GM23338 (cell line): ENCODE measurements at regions not wholly inside any gene's neighbourhood (a gene's known extent, or its start where the extent isn't known, plus 50 kb on each side); places are given as distances from the start of the nearest gene placed in this dataset.

ENCODE experiments used
- ATAC-seq: fragments of 200-7000 bp; cut with Tn5 transposase; 3 replicates; pipeline ENCODE4 v1.9.1; 2020
- DNase-seq: peaks from one replicate; pipeline ENCODE4 v3.0.0-alpha.2; 2015; ENCODE audit warnings: low spot score
- H2AFZ ChIP-seq: fragments of 200-600 bp; sonication (generic); 2 replicates; pipeline ENCODE4 v1.8.0; 2016; ENCODE audit warnings: antibody characterized with exemption, mild to moderate bottlenecking, moderate library complexity
- H3F3A ChIP-seq: fragments of 200-600 bp; sonication (generic); replicated peaks from 2 replicates; pipeline ENCODE4 v1.8.0; 2017; ENCODE audit warnings: antibody characterized with exemption, mixed run types, low read depth
- H3K27ac ChIP-seq: fragments of 200-600 bp; sonication (generic); 2 replicates; pipeline ENCODE4 v1.6.1; 2016; ENCODE audit warnings: low read depth
- H3K27me3 ChIP-seq: fragments of 200-600 bp; sonication (generic); 2 replicates; pipeline ENCODE4 v1.8.0; 2016; ENCODE audit warnings: mild to moderate bottlenecking, mixed run types, moderate library complexity; ENCODE audit not compliant: insufficient read depth
- H3K36me3 ChIP-seq: fragments of 200-600 bp; sonication (generic); 2 replicates; pipeline ENCODE4 v1.8.0; 2016; ENCODE audit warnings: mild to moderate bottlenecking; ENCODE audit not compliant: insufficient read depth
- H3K4me1 ChIP-seq: fragments of 200-600 bp; sonication (generic); 2 replicates; pipeline ENCODE4 v1.8.0; 2016; ENCODE audit warnings: mild to moderate bottlenecking, moderate library complexity; ENCODE audit not compliant: insufficient read depth
- H3K4me2 ChIP-seq: fragments of 200-600 bp; sonication (generic); 2 replicates; pipeline ENCODE4 v1.7.1; 2017; ENCODE audit warnings: mixed run types
- H3K4me3 ChIP-seq: fragments of 200-600 bp; sonication (generic); 2 replicates; pipeline ENCODE4 v1.6.1; 2016; ENCODE audit warnings: mixed run types
- H3K79me2 ChIP-seq: fragments of 200-600 bp; sonication (generic); replicated peaks from 2 replicates; pipeline ENCODE4 v1.8.0; 2017; ENCODE audit warnings: mild to moderate bottlenecking; ENCODE audit not compliant: insufficient read depth
- H3K9me2 ChIP-seq: fragments of 200-600 bp; sonication (generic); 2 replicates; pipeline ENCODE4 v1.8.0; 2017; ENCODE audit not compliant: insufficient read depth
- H4K20me1 ChIP-seq: fragments of 200-600 bp; sonication (generic); replicated peaks from 2 replicates; pipeline ENCODE4 v1.8.0; 2017; ENCODE audit warnings: mild to moderate bottlenecking; ENCODE audit not compliant: insufficient read depth
- H3K27ac Mint-ChIP-seq: 2 replicates; pipeline ENCODE4 v1.8.0; 2020; ENCODE audit warnings: inconsistent platforms, mild to moderate bottlenecking, moderate library complexity, mixed read lengths
- H3K27me3 Mint-ChIP-seq: 3 replicates; pipeline ENCODE4 v1.8.0; 2022; ENCODE audit warnings: low read depth, mild to moderate bottlenecking, moderate library complexity, mixed read lengths, inconsistent platforms; ENCODE audit not compliant: insufficient read depth, poor library complexity
- H3K36me3 Mint-ChIP-seq: 3 replicates; pipeline ENCODE4 v1.8.0; 2021; ENCODE audit warnings: low read depth, mild to moderate bottlenecking, inconsistent platforms, moderate library complexity, mixed read lengths
- H3K4me1 Mint-ChIP-seq: 3 replicates; pipeline ENCODE4 v1.8.0; 2020; ENCODE audit warnings: mild to moderate bottlenecking, inconsistent platforms, mixed read lengths
- H3K4me3 Mint-ChIP-seq: 3 replicates; pipeline ENCODE4 v1.8.0; 2021; ENCODE audit warnings: moderate library complexity, mild to moderate bottlenecking, inconsistent platforms, mixed read lengths
- H3K9me3 Mint-ChIP-seq: 3 replicates; pipeline ENCODE4 v1.8.0; 2020; ENCODE audit warnings: moderate library complexity, mild to moderate bottlenecking, inconsistent platforms, mixed read lengths
- CTCF ChIP-seq, 2 experiments: fragments of 200-600 bp in 1 of 2; sonication (generic) in 1 of 2; conservative IDR thresholded peaks; 2 replicates each; pipeline versions ENCODE4 v1.5.1 to v1.6.1; 2016 to 2017; ENCODE audit warnings: antibody characterized with exemption in 2 of 2, low read depth in 2 of 2, mild to moderate bottlenecking in 2 of 2, moderate library complexity in 1 of 2
- ETS1 ChIP-seq: IDR thresholded peaks from 2 replicates; pipeline ENCODE4 v1.6.1; 2016; ENCODE audit warnings: antibody characterized with exemption
- EZH2 ChIP-seq: fragments of 200-600 bp; sonication (generic); IDR thresholded peaks from one replicate; pipeline ENCODE4 v1.8.0; 2017; ENCODE audit warnings: antibody characterized with exemption, mild to moderate bottlenecking, low read depth; ENCODE audit not compliant: unreplicated experiment
- EZH2phosphoT487 ChIP-seq: fragments of 200-600 bp; sonication (generic); IDR thresholded peaks from one replicate; pipeline ENCODE4 v1.8.1; 2018; ENCODE audit warnings: antibody characterized with exemption; ENCODE audit not compliant: unreplicated experiment
- JUNB ChIP-seq: IDR thresholded peaks from one replicate; pipeline ENCODE4 v1.6.1; 2016; ENCODE audit warnings: antibody characterized with exemption; ENCODE audit not compliant: unreplicated experiment
- NANOG ChIP-seq: IDR thresholded peaks from 2 replicates; pipeline ENCODE4 v1.6.1; 2016; ENCODE audit warnings: antibody characterized with exemption, borderline replicate concordance
- POLR2AphosphoS5 ChIP-seq: IDR thresholded peaks from 2 replicates; pipeline ENCODE4 v1.6.1; 2016; ENCODE audit warnings: antibody characterized with exemption, low read depth
- REST ChIP-seq: IDR thresholded peaks from one replicate; pipeline ENCODE4 v1.6.1; 2018; ENCODE audit warnings: antibody characterized with exemption; ENCODE audit not compliant: unreplicated experiment
- STAT1 ChIP-seq: IDR thresholded peaks from one replicate; pipeline ENCODE4 v1.6.1; 2016; ENCODE audit warnings: antibody characterized with exemption; ENCODE audit not compliant: unreplicated experiment
- ZNF114 ChIP-seq: fragments of 250-450 bp; sonication (Bioruptor Pico); IDR thresholded peaks from 2 replicates; pipeline ENCODE4 v1.5.0; 2020; ENCODE audit warnings: mild to moderate bottlenecking, moderate library complexity
- ZNF331 ChIP-seq: fragments of 250-450 bp; sonication (Bioruptor Pico); IDR thresholded peaks from 2 replicates; pipeline ENCODE4 v1.5.0; 2020; ENCODE audit warnings: low read depth, mild to moderate bottlenecking, moderate library complexity

- Histone ChIP-seq H3K27me3 (no peaks in the 10 kb centered on the region), H3K9me2 (no peaks in the 10 kb centered on the region), H3K4me3 (no peak overlapping the region), H3K36me3 (no peaks in the 10 kb centered on the region), H3K4me1 (peaks cover 19% of the 10 kb centered on the region; the same call in 1 of the 2 replicates), H3K79me2 (no peaks in the 10 kb centered on the region), H2AFZ (peak overlapping the region; percentile 47; the same call in 1 of the 2 replicates), H3F3A (no peaks in the 10 kb centered on the region), H3K27ac (no peak overlapping the region), H4K20me1 (no peaks in the 10 kb centered on the region), H3K4me2 (no peak overlapping the region)
- TF ChIP-seq REST (no peak), ZNF114 (CRISPR knock-in tag) (no peak), NANOG (no peak), EZH2phosphoT487 (no peak)
- Mint-ChIP-seq H3K27ac (no peak overlapping the region), H3K36me3 (no peaks in the 10 kb centered on the region), H3K4me1 (peaks cover 7% of the 10 kb centered on the region; the same call in 2 of the 3 replicates), H3K9me3 (no peaks in the 10 kb centered on the region), H3K27me3 (no peaks in the 10 kb centered on the region), H3K4me3 (no peak overlapping the region)
- ATAC-seq: no peak
- no peak for DNase-seq
Observed at GRCh38 chr9:12494411-12494810, 198.8 kb upstream of the TYRP1 start.

- H3F3A ChIP-seq: no peaks in the 10 kb centered on the region
- no peak overlapping the region for H3K27ac ChIP-seq
- Mint-ChIP-seq H3K4me3 (no peak overlapping the region), H3K36me3 (no peaks in the 10 kb centered on the region), H3K27me3 (no peaks in the 10 kb centered on the region), H3K9me3 (no peaks in the 10 kb centered on the region), H3K27ac (no peak overlapping the region; the same call in 1 of the 2 replicates), H3K4me1 (peaks cover 7% of the 10 kb centered on the region; the same call in 2 of the 3 replicates)
- no peaks in the 10 kb centered on the region for H3K9me2 ChIP-seq
- H3K36me3 ChIP-seq: no peaks in the 10 kb centered on the region
- DNase-seq: no peak
- H3K4me1 ChIP-seq: peaks cover 19% of the 10 kb centered on the region; the same call in 1 of the 2 replicates
- H4K20me1 ChIP-seq: no peaks in the 10 kb centered on the region
- H3K27me3 ChIP-seq: no peaks in the 10 kb centered on the region
- no peaks in the 10 kb centered on the region for H3K79me2 ChIP-seq
- H3K4me2 ChIP-seq: no peak overlapping the region
- no peak for ATAC-seq
- H3K4me3 ChIP-seq: no peak overlapping the region
- H2AFZ ChIP-seq: no peak overlapping the region
- TF ChIP-seq REST (no peak), ETS1 (no peak), CTCF (conservative IDR thresholded peaks at IDR 0.05; ENCODE audit: low read depth in 2 of 2) (no peak), POLR2AphosphoS5 (no peak), EZH2 (no peak), NANOG (no peak), EZH2phosphoT487 (no peak), ZNF331 (CRISPR knock-in tag) (no peak), JUNB (no peak), ZNF114 (CRISPR knock-in tag) (no peak), STAT1 (no peak)
Observed at GRCh38 chr9:12497790-12498189, 195.4 kb upstream of the TYRP1 start.
